Lower lobe of right lung (tissue), 2 donors: ENCODE measurements at regions not wholly inside any gene's neighbourhood (a gene's known extent, or its start where the extent isn't known, plus 50 kb on each side); places are given as distances from the start of the nearest gene placed in this dataset.
A peak's percentile ranks its signal among the peaks of the same experiment; 100 is the strongest.

Source experiments
- ATAC-seq, 2 donors: fragments of 200-7000 bp; cut with Tn5 transposase; one replicate each; pipeline ENCODE4 v1.9.1; 2020 to 2022; ENCODE audit warnings: mild to moderate bottlenecking in 2 of 2, moderate library complexity in 2 of 2
- DNase-seq: peaks from one replicate; pipeline ENCODE4 v3.0.0-alpha.2; 2020
- H3K27ac ChIP-seq: fragments of 200-600 bp; one replicate; pipeline ENCODE4 v1.8.0; 2022
- H3K27me3 ChIP-seq: fragments of 200-600 bp; one replicate; pipeline ENCODE4 v1.8.0; 2022; ENCODE audit warnings: low read depth
- H3K36me3 ChIP-seq: fragments of 200-600 bp; one replicate; pipeline ENCODE4 v1.8.0; 2022; ENCODE audit warnings: mild to moderate bottlenecking
- H3K4me1 ChIP-seq: fragments of 200-600 bp; one replicate; pipeline ENCODE4 v1.8.0; 2022
- H3K4me3 ChIP-seq: fragments of 200-600 bp; one replicate; pipeline ENCODE4 v1.8.0; 2022; ENCODE audit warnings: mild to moderate bottlenecking
- H3K9me3 ChIP-seq: fragments of 200-600 bp; one replicate; pipeline ENCODE4 v1.8.0; 2022
- intact Hi-C: fragments of 100-400 bp; cut with DNase I; formaldehyde crosslinking; loops from one replicate; pipeline ENCODE4 v1.11.0; 2022
- TF ChIP-seq, protein P1 (sequence below): fragments of 200-600 bp; IDR thresholded peaks from one replicate; pipeline ENCODE4 v1.8.0; 2022; ENCODE audit warnings: antibody characterized with exemption, mild to moderate bottlenecking
- donor health status: DM: no; HTN: yes; CAD: no; lungs with severe emphysema.

GRCh38 chr15:29933042-29933803 is 111.0 kb upstream of the TJP1 start:
- Histone ChIP-seq H3K4me1 (no peaks in the 10 kb centered on the region), H3K36me3 (no peaks in the 10 kb centered on the region), H3K27me3 (no peaks in the 10 kb centered on the region), H3K9me3 (no peaks in the 10 kb centered on the region), H3K27ac (no peak overlapping the region), H3K4me3 (no peak overlapping the region)
- TF ChIP-seq, protein P1, sequence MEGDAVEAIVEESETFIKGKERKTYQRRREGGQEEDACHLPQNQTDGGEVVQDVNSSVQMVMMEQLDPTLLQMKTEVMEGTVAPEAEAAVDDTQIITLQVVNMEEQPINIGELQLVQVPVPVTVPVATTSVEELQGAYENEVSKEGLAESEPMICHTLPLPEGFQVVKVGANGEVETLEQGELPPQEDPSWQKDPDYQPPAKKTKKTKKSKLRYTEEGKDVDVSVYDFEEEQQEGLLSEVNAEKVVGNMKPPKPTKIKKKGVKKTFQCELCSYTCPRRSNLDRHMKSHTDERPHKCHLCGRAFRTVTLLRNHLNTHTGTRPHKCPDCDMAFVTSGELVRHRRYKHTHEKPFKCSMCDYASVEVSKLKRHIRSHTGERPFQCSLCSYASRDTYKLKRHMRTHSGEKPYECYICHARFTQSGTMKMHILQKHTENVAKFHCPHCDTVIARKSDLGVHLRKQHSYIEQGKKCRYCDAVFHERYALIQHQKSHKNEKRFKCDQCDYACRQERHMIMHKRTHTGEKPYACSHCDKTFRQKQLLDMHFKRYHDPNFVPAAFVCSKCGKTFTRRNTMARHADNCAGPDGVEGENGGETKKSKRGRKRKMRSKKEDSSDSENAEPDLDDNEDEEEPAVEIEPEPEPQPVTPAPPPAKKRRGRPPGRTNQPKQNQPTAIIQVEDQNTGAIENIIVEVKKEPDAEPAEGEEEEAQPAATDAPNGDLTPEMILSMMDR = no peak
- DNase-seq (no peak), ATAC-seq (no peak)
- intact Hi-C loops = no loop called here

DNA sequence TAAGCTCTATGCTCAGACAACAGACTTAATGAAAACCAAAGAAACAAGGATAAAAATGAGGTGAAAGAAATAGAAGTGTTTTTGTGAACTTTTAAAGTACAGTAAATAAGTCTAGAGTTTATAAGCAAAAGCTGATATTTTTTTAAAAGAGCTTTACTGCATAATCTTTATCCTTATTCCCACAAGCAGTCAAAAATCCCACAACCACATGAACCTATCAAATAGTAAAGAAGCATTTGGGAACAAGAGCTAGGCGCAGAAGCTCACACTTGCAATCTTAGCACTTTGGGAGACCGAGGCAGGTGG is 103.8 kb upstream of the TJP1 start:
- intact Hi-C loops = loop anchor here (10.0 kb wide), 1 partner anchor 171 kb away; no protein-coding TSS in a partner anchor
- Histone ChIP-seq H3K27me3 (no peaks in the 10 kb centered on the region), H3K4me3 (no peak overlapping the region), H3K4me1 (peaks cover 13% of the 10 kb centered on the region), H3K9me3 (no peaks in the 10 kb centered on the region), H3K36me3 (no peaks in the 10 kb centered on the region), H3K27ac (peak overlapping the region; percentile 55)
- TF ChIP-seq, protein P1 = no peak
- DNase-seq = no peak
- ATAC-seq = no peak

- peak overlapping the region; percentile 55 for H3K27ac ChIP-seq
These were observed 103.2 kb upstream of the TJP1 start for GRCh38 chr15:29925227-29926082.

DNA sequence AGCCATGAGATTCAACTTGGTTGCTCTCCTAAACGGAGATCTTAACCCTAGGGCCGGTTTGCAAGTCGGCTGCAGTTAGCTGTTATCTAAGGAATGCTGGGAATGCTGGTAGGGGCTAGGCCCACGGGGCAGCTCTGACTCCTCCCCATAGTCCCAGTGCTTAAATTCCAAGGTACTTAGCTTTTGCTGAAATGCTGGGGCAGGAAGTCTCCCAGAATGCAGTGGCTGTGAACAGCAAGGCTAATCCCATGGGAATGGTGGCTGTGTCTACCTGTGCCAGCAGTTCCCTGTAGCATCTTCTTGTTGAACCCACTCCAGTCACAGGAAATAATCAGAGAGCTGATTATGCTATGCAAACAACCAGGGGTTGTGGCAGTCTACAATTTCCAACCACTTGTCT is 102.5 kb upstream of the TJP1 start:
- Histone ChIP-seq H3K4me1 (peaks cover 13% of the 10 kb centered on the region), H3K4me3 (no peak overlapping the region), H3K27me3 (no peaks in the 10 kb centered on the region), H3K9me3 (no peaks in the 10 kb centered on the region), H3K36me3 (no peaks in the 10 kb centered on the region), H3K27ac (peak overlapping the region; percentile 55)
- TF ChIP-seq, protein P1 = no peak
- DNase-seq (peak; percentile 47), ATAC-seq (peak; percentile 87 to 89)
- intact Hi-C loops = loop anchor here (10.0 kb wide), 1 partner anchor 170 kb away; no protein-coding TSS in a partner anchor

More at GRCh38 chr15:29925227-29926082, 103.2 kb upstream of the TJP1 start:
- Histone ChIP-seq H3K4me3 (no peak overlapping the region), H3K9me3 (no peaks in the 10 kb centered on the region), H3K27me3 (no peaks in the 10 kb centered on the region), H3K4me1 (peaks cover 13% of the 10 kb centered on the region), H3K36me3 (no peaks in the 10 kb centered on the region)
- DNase-seq (peak; percentile 51), ATAC-seq (peak; percentile 75 to 76)
- intact Hi-C loops = loop anchor here (10.0 kb wide), 1 partner anchor 171 kb away; no protein-coding TSS in a partner anchor
- TF ChIP-seq, protein P1 = peak; percentile 73

- TF ChIP-seq, protein P1 = no peak
- Histone ChIP-seq H3K36me3 (no peaks in the 10 kb centered on the region), H3K9me3 (no peaks in the 10 kb centered on the region), H3K4me3 (no peak overlapping the region), H3K27ac (no peak overlapping the region), H3K4me1 (peaks cover 13% of the 10 kb centered on the region), H3K27me3 (no peaks in the 10 kb centered on the region)
- no peak for ATAC-seq
- DNase-seq = no peak
- intact Hi-C loops = loop anchor here (10.0 kb wide), 1 partner anchor 167 kb away; no protein-coding TSS in a partner anchor
These were observed 99.9 kb upstream of the TJP1 start for GRCh38 chr15:29922191-29922590.
